MM.1S (cell line): ENCODE measurements at regions not wholly inside any gene's neighbourhood (a gene's known extent, or its start where the extent isn't known, plus 50 kb on each side); places are given as distances from the start of the nearest gene placed in this dataset.

Source experiments
- EZH2 ChIP-seq: fragments of 300-600 bp; sonication (generic); optimal IDR thresholded peaks from 2 replicates; pipeline ENCODE3; 2017; ENCODE audit warnings: low read depth, mild to moderate bottlenecking, antibody characterized with exemption, low read length, mixed read lengths
- EZH2phosphoT487 ChIP-seq: fragments of 300-600 bp; sonication (generic); IDR thresholded peaks from 2 replicates; pipeline ENCODE4 v1.6.1; 2018; ENCODE audit warnings: antibody characterized with exemption, low read length
- TF ChIP-seq, protein P1 (sequence below): fragments of 300-600 bp; sonication (generic); IDR thresholded peaks from 2 replicates; pipeline ENCODE4 v1.5.1; 2016; ENCODE audit warnings: antibody characterized with exemption, low read length, mixed read lengths

- TF ChIP-seq, protein P1, sequence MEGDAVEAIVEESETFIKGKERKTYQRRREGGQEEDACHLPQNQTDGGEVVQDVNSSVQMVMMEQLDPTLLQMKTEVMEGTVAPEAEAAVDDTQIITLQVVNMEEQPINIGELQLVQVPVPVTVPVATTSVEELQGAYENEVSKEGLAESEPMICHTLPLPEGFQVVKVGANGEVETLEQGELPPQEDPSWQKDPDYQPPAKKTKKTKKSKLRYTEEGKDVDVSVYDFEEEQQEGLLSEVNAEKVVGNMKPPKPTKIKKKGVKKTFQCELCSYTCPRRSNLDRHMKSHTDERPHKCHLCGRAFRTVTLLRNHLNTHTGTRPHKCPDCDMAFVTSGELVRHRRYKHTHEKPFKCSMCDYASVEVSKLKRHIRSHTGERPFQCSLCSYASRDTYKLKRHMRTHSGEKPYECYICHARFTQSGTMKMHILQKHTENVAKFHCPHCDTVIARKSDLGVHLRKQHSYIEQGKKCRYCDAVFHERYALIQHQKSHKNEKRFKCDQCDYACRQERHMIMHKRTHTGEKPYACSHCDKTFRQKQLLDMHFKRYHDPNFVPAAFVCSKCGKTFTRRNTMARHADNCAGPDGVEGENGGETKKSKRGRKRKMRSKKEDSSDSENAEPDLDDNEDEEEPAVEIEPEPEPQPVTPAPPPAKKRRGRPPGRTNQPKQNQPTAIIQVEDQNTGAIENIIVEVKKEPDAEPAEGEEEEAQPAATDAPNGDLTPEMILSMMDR: no peak
- no peak for TF ChIP-seq EZH2phosphoT487
- no peak for TF ChIP-seq EZH2
Observed at GRCh38 chr2:226018641-226019040, 619.1 kb downstream of the NYAP2 start.
